Keratinocyte (primary cell): ENCODE measurements at regions not wholly inside any gene's neighbourhood (a gene's known extent, or its start where the extent isn't known, plus 50 kb on each side); places are given as distances from the start of the nearest gene placed in this dataset.

Experiments used
- DNase-seq: peaks from one replicate; pipeline ENCODE4 v3.0.0-alpha.2; 2011; ENCODE audit warnings: low read depth, missing footprints, low spot score
- FAIRE-seq: peaks from 2 replicates; lab custom pipeline; 2011; peaks lifted over from hg19 to GRCh38; lab: Jason Lieb, UNC
- H2AFZ ChIP-seq: 2 replicates; pipeline ENCODE4 v1.6.0; 2012; ENCODE audit warnings: low read length, control low read depth, inconsistent platforms; ENCODE audit not compliant: control insufficient read depth
- H3K27ac ChIP-seq: 2 replicates; pipeline ENCODE4 v1.5.1; 2011; ENCODE audit warnings: low read length; ENCODE audit not compliant: control insufficient read depth, insufficient read depth
- H3K27me3 ChIP-seq: 3 replicates; pipeline ENCODE4 v1.6.0; 2011; ENCODE audit warnings: low read length; ENCODE audit not compliant: control insufficient read depth, insufficient read depth; ENCODE audit errors: extremely low read depth
- H3K36me3 ChIP-seq, 2 experiments: 2 replicates in 1 of 2; 3 replicates in 1 of 2; pipeline ENCODE4 v1.5.1; 2011; ENCODE audit warnings: low read length in 2 of 2, mild to moderate bottlenecking in 1 of 2; ENCODE audit not compliant: control insufficient read depth in 2 of 2, insufficient read depth in 2 of 2; ENCODE audit errors: extremely low read depth in 1 of 2
- H3K4me1 ChIP-seq: 3 replicates; pipeline ENCODE4 v1.5.1; 2011; ENCODE audit warnings: low read length; ENCODE audit not compliant: control insufficient read depth, insufficient read depth; ENCODE audit errors: extremely low read depth
- H3K4me2 ChIP-seq: 3 replicates; pipeline ENCODE4 v1.6.0; 2011; ENCODE audit warnings: low read depth, low read length; ENCODE audit not compliant: control insufficient read depth, insufficient read depth; ENCODE audit errors: extremely low read depth
- H3K4me3 ChIP-seq, 3 experiments: fragments of 200-600 bp in 1 of 3; sonication (generic) in 1 of 3; 2 replicates in 2 of 3; 3 replicates in 1 of 3; pipeline ENCODE4 v1.5.1; 2011 to 2016; ENCODE audit warnings: low read length in 3 of 3, mild to moderate bottlenecking in 3 of 3, control low read depth in 2 of 3, inconsistent platforms in 1 of 3, low read depth in 1 of 3, mixed read lengths in 1 of 3, mixed run types in 1 of 3, moderate library complexity in 1 of 3; ENCODE audit not compliant: control insufficient read depth in 2 of 3, insufficient read depth in 2 of 3; ENCODE audit errors: extremely low read depth in 1 of 3
- H3K79me2 ChIP-seq: 2 replicates; pipeline ENCODE4 v1.6.0; 2012; ENCODE audit warnings: low read length; ENCODE audit not compliant: control insufficient read depth, insufficient read depth
- H3K9ac ChIP-seq: 3 replicates; pipeline ENCODE4 v1.6.0; 2011; ENCODE audit warnings: low read length; ENCODE audit not compliant: control insufficient read depth, insufficient read depth; ENCODE audit errors: extremely low read depth
- H3K9me1 ChIP-seq: 3 replicates; pipeline ENCODE4 v1.6.0; 2011; ENCODE audit warnings: low read length; ENCODE audit not compliant: control insufficient read depth, insufficient read depth; ENCODE audit errors: extremely low read depth
- H3K9me3 ChIP-seq: 2 replicates; pipeline ENCODE4 v1.5.1; 2012; ENCODE audit warnings: low read depth, low read length; ENCODE audit not compliant: control insufficient read depth
- H4K20me1 ChIP-seq: 3 replicates; pipeline ENCODE4 v1.6.0; 2011; ENCODE audit warnings: low read length; ENCODE audit not compliant: control insufficient read depth, insufficient read depth; ENCODE audit errors: extremely low read depth
- CTCF ChIP-seq, 3 experiments: IDR thresholded peaks in 1 of 3; conservative IDR thresholded peaks in 1 of 3; optimal IDR thresholded peaks in 1 of 3; 2 replicates in 2 of 3; 3 replicates in 1 of 3; pipeline versions ENCODE3 to v1.5.1; 2011; ENCODE audit warnings: low read length in 3 of 3, mild to moderate bottlenecking in 3 of 3, moderate library complexity in 2 of 3, control low read depth in 1 of 3, inconsistent platforms in 1 of 3; ENCODE audit not compliant: insufficient read depth in 2 of 3; ENCODE audit errors: extremely low read depth in 1 of 3
- EZH2 ChIP-seq: IDR thresholded peaks from one replicate; pipeline ENCODE4 v1.6.1; 2012; ENCODE audit warnings: inconsistent platforms, mild to moderate bottlenecking, low read length, moderate library complexity
- dilution Hi-C: fragments of 300-500 bp; cut with MboI; formaldehyde crosslinking; loops from one replicate; pipeline ENCODE4 v1.7.0; 2020; ENCODE audit warnings: low sequenced_read_pairs; ENCODE audit not compliant: extremely low pct_ligation_motif_present

- Histone ChIP-seq H3K4me3 (no peak overlapping the region), H3K9ac (no peak overlapping the region), H3K4me2 (no peak overlapping the region), H2AFZ (no peak overlapping the region), H4K20me1 (no peaks in the 10 kb centered on the region), H3K79me2 (no peaks in the 10 kb centered on the region), H3K9me1 (no peaks in the 10 kb centered on the region), H3K27me3 (peaks cover 2% of the 10 kb centered on the region), H3K27ac (no peak overlapping the region), H3K9me3 (no peaks in the 10 kb centered on the region), H3K4me1 (no peaks in the 10 kb centered on the region), H3K36me3 (no peaks in the 10 kb centered on the region)
- no peak for TF ChIP-seq EZH2
- peak; percentile 92 to 96 (median 94) for TF ChIP-seq CTCF (optimal IDR thresholded peaks at IDR 0.05 in 1 of 3, IDR thresholded peaks at IDR 0.05 in 1 of 3, conservative IDR thresholded peaks at IDR 0.05 in 1 of 3; ENCODE audit: extremely low read depth in 1 of 3, insufficient read depth in 2 of 3, low read length in 3 of 3)
- DNase-seq (no peak), FAIRE-seq (peak; percentile 41)
- dilution Hi-C loops: no loop called here
These were observed 90.6 kb upstream of the PROK2 start for GRCh38 chr3:71875461-71875947.

DNA sequence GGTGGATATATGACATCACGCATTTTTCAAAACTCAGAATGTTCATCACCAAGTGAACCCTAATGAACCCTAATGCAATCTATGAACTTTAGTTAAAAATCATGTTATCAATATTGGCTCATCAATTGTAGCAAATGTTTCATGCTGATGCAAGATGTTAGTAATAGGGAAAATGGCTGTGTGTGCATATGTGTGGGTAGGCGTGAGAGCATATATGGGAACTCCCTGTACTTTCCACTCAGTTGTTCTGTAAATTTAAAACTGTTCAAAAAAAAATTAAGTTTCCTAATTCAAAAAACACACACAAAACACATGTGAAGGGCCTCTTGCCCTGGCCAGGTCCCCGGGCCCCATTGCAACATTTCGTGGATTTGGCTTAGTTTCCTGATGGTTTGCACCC, 89.7 kb upstream of the PROK2 start:
- no peak for DNase-seq

More for the DNA sequence above, 89.7 kb upstream of the PROK2 start:
- Histone ChIP-seq H3K36me3 (no peaks in the 10 kb centered on the region), H3K4me3 (no peak overlapping the region), H2AFZ (no peak overlapping the region), H3K4me1 (no peaks in the 10 kb centered on the region), H3K9me1 (no peaks in the 10 kb centered on the region), H3K9ac (no peak overlapping the region), H3K27me3 (peaks cover 2% of the 10 kb centered on the region), H4K20me1 (no peaks in the 10 kb centered on the region), H3K79me2 (no peaks in the 10 kb centered on the region), H3K4me2 (no peak overlapping the region), H3K27ac (no peak overlapping the region), H3K9me3 (no peaks in the 10 kb centered on the region)
- dilution Hi-C loops: no loop called here
- FAIRE-seq: no peak
- TF ChIP-seq CTCF (optimal IDR thresholded peaks at IDR 0.05 in 1 of 3, IDR thresholded peaks at IDR 0.05 in 1 of 3, conservative IDR thresholded peaks at IDR 0.05 in 1 of 3; ENCODE audit: extremely low read depth in 1 of 3, insufficient read depth in 2 of 3, low read length in 3 of 3) (no peak), EZH2 (no peak)
